HG03442 (cell line): ENCODE measurements at regions not wholly inside any gene's neighbourhood (a gene's known extent, or its start where the extent isn't known, plus 50 kb on each side); places are given as distances from the start of the nearest gene placed in this dataset.

Experiments used
- ATAC-seq: cut with Tn5 transposase; IDR thresholded peaks from one replicate; pipeline ENCODE4 v1.9.1; 2021; ENCODE audit warnings: mild to moderate bottlenecking, moderate library complexity; ENCODE audit not compliant: unreplicated experiment

DNA sequence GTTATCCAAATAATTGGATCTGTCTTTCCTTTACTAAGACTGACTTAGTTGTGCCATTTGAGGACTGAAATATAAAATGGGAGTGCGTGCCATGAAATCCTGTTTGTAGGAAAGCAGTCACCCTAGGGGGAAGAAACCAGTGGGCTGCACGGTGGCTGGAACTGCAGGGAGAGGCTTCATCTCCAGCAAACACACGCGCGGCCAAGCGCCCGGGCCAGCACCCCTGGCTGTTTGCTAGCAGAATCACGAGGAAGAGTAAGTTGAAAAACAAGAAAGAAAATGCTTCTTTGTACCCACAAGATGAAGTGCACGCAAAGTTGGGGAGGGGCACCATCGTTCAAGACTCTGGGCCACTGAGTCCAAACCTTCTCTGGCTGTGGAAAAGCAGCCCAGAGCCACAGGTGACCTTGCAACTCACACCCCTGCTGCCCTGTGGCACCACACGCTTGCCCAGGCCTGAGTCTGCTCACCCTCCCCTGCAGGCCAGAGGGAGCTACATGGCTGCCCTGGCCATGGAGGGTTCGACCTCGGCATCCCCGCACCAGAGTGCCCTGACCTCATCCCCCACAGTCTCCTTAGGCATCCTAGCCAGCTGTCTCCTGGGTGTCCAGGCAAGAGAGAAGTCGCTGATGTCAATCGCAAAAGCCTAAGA, 55.2 kb downstream of the IRX2 start:
- ATAC-seq: no peak

DNA sequence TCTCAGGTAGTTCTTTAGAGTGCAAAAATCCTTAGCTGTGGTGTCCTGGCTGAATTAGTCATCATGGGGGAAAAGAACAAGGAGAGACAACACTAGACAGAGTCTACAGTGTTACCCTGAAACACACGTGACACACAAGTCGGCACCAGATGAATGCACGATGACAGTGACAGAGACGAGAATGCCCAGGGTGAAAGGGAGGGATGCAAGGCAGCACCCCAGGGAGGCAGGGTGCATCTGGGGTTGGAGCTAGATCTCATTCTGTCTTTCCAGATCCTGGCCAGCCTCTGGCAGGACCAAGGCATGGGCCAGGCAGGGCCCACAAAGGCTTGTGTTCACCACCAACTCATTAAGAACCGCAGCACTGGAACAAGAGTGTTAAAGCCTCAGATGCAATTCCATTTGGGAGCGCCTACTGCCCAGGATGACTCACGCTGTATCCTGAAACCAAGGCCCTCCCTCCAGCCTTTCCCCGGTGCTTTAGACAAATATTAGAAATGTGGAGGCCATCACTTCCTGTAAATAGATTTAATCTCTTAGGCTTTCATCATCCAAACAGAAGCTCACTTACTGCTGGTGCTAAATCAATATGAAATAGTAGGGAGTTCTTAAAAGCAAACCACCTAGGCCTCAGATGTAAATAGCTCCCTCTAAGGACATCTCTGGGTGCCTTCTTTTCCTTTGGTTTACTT, 56.1 kb downstream of the IRX2 start:
- ATAC-seq: no peak

DNA sequence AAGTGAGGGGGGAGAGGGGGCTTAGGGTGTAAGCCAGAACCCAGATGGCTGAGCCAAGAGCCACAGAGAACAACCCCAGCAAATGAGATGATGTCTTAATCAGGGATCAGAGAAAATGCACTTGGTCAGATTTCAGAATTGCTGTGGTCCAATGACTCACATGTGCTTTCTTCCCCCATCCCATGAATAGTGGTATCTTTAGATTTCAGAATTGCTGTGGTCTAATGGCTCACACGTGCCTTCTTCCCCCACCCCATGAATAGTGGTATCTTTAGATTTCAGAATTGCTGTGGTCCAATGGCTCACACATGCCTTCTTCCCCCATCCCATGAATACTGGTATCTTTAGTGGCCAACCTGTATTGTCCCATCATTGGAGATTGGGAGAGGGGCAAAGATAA, 59.9 kb downstream of the IRX2 start:
- no peak for ATAC-seq

DNA sequence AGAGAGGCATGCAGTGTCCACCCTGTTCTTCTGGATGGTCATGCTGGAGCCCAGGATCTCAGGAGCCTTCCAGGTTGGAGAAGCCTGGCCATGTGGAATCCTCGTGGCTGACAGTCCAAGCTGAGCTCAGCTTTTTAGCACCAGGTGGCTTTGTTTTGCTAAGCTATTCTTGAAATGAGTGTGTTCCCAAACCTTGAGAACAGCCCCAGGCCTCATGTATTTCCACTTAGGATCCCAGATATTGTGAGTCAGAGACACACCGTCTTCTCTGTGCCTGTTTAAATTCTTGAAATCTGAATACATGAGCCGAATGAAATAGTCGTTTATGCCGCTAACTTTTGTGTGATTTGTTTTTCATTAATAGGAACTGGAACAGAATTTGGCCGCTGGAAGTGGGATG, 61.2 kb downstream of the IRX2 start:
- no peak for ATAC-seq

DNA sequence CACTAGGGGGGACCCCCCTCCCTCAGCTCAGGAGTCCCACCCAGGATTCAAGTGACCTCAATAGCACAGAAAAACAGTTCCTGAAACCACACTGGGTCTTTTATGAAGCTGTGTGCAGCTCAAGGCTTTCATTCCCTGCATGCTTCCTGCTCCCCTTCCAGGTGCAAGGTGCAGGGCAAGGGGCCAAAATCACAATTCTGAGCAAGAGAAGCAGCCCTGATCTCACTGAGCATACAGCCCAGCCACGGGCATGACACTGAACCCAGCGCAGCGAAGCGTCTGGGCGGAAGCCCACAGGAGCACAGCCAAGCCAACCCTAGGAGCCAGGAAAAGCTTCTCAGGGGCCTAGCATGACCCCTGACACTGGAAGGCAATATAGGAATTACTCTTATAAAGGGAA, 62.9 kb downstream of the IRX2 start:
- no peak for ATAC-seq

DNA sequence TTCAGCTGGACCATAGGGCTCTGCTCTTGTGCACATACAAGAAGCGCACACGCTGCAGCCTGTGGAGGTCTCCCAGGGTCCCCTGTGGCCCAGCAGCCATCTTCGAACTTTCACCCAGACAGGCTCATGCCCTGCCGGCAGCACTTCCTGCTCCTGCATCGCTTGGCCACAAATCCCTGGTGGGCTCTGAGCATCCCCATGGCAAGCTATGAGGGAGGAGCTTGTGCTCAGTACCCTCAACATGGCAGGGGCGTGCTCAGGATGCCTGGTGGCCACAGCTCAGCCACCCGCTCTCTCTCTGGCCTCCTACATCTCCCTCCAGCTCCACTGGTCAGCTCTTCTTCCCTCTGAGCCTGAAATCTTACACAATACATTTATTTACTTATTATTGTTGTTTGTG, 63.7 kb downstream of the IRX2 start:
- ATAC-seq: no peak

DNA sequence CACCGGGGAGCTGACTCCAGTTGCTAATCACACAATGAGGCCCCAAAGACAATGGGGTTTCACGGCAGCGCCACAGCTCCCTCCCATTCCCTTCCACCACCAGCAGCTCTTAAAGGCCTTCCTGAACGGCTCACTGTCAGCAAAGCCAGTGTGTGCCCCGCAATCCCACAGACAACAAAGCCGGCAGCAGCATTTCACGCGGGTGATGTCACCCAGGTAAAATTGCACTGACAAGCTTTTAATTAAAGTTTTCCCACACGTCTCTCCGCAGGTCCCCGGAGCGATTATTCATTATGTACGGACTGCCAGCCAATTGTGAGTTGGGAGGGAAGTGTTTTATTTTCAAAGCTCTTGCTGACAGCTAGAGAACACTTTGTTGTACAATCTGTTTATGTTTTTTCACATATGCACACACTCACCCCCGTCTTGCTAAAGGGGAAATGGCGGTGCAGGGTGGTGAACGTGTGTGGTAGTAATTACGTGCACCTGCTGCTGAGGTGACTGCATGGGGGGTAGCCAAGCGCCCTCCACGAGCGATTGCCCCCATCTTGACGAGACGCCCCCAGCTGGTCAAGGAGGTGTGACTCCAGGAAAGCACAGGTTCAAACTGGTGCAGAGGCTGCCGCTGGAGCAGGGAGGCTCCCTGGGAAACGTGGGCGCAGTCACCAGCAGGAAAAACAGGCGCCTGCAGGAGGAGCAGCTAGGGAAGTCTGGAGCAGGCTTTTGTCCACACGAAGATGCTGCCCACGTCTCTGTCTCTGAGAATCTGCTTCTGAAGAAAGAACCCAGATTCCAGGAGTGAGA, 65.0 kb downstream of the IRX2 start:
- ATAC-seq: no peak

DNA sequence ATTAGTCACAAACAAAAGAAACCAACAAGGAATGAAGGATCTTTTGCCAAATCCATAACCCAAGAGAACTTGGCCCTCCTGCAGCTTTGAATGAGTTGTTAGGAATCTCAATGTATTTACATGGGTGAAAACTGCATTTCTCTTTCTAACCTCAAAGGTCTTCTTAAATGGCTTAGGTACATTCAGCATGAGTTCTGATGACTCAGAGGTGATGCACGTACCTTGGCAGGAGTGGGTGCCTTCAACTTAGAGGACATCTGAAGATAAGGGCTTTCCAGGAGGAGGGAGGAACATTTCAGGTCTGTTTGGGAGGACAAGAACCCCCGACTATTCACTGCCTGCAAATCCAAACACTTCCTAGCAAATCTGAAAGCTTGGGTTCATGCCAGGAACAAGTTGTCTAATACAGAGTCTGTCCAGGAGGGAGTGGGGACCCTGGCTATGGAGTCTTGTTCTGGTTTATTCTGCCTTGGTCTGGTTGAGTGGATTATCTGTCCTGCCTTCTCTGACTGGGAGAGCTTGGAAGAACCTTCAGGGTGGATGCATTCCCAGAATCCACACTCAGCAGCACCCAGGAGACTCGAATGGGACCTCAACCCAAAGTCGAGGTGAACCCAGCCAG, 65.7 kb downstream of the IRX2 start:
- no peak for ATAC-seq

DNA sequence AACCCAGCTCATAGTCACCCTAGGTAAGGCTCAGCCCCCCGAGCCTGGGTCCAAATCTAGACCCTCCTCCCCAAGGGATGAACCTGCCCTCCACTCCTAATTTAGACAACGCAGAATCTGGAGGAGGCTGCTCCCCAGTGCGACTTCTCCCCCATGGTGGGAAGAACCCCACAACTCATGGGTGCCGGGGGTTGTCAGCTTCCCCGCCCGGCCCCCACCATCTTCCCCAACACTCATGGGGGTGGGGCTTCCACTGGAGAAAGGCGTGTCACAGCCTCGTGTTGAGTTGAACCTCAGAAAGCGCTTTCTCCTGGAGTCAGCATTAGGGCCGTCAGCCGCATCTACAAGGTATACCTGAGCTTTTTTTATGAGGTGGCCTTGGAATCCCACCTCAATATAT, 66.9 kb downstream of the IRX2 start:
- ATAC-seq: no peak

DNA sequence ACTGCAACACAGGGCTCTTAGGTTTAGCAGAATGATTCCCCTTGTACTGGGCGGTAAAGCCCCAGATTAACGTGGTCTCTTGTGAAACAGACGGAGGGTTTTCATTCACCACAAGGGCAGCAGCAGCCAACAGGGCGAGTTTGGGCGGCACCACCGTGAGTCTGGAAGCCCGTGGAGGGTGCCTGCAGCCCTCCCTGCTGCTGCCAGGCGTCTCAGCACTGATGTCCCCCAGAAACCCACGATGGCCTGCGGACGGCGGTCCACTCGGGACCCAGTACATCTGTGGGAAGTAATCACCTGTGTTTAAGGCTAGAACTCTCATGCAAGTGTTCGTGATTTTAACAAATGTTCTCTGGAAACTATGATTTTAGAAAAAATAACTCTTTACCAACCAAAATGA, 67.8 kb downstream of the IRX2 start:
- ATAC-seq: no peak

DNA sequence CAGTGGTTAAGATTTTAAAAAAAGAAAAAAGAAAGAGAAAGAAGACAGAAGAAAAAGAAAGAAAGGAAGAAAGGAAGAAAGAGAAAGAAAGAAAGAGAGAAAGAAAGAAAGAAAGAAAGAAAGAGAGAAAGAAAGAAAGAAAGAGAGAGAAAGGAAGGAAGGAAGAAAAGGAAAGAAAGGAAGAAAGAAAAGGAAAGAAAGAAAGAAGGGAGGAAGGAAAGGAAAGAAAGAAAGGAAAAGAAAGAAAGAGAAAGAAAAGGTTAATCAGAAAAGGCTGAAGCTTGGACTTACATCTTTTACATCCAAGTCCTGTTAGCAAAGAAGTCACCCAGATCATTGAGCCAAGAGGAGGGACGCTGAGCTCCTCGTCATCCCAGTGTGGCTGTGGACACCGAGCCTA, 70.0 kb downstream of the IRX2 start:
- ATAC-seq: no peak

DNA sequence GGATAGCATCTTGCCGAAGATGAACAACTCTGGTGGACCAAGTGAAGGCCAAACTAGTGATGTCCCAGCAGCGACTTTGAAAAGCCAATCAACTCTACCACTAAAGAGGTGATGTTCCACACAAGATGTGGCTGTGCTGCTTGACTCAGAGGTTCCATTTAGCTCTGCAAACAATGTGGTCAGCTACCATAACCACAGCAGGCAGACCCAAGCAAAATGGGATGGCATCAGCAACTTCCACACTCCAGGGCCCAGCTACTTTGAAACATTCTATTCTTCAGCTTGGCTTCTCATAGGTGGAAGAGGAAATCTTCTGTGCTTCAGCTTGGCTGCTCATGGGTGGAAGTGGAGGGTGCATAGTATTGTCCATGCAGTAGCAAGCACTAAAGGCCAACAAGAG, 70.5 kb downstream of the IRX2 start:
- no peak for ATAC-seq

DNA sequence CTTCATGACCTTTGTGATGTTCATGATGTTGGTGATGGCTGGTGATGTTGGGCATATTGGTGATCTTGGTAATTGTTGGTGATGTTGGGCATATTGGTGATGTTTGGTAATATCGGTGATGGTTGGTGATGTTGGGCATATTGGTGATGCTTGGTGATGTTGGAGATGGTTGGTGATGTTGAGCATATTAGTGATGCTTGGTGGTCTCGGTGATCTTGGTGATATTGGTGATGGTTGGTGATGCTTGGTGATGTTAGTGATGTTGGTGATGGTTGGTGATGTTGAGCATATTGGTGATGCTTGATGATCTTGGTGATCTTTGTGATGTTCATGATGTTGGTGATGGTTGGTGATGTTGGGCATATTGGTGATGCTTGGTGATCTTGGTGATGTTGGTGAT, 73.8 kb downstream of the IRX2 start:
- no peak for ATAC-seq

DNA sequence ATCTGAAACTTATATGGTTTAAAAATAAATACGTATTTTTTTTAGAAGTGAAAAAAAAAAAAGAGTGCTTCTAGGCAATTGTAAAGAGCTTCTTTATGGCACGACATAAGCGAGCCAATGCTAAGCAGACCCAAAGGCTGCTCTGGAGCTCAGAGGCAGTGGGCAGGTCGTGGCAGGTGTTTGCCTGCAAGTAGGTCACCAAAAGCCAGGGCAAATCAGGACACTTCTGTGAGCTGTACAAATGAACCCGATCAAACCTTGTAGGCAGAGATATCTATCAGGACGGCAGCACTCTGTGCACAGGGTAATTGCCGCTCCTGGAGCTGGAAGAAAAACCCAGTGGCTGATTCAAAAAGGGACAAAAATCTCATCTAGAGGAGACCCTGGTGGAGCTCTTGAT, 75.9 kb downstream of the IRX2 start:
- no peak for ATAC-seq

DNA sequence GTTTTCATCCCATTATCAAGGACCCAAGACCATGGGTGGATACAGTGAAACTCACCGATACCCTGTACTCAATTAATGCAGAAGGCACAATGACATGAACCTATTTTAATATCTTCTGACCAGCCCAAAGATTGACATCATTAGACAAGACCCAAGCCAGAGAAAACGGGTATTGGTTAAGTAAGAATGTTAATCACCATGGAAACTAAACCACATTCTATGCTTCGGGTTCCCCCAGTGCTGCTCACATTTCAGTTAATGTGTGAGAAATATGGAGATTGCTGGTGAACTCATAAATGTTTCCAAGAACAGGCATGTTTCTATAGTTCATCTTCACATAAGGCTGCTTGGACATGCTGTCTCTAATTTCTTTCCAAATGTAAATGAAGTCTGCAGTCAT, 77.0 kb downstream of the IRX2 start:
- no peak for ATAC-seq

DNA sequence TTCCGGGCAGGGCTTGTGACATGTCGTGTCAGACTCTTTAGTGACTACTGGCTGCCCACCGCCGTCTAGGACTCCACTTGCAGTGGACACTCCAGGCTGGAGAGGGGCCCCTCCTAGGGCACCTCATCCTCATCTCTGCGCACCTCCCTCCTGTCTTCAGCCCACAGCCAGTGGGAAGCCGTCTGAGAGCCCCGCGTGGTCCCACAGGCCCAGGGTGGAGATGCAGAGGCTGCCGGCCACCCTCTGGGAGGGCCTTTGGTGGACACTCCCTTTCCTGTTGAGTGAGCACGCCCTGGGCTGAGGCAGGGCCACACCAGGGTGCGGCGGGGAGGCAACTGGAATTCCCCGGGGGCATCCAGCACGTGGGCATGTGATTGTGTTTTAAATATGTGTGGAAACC, 80.5 kb downstream of the IRX2 start:
- no peak for ATAC-seq

DNA sequence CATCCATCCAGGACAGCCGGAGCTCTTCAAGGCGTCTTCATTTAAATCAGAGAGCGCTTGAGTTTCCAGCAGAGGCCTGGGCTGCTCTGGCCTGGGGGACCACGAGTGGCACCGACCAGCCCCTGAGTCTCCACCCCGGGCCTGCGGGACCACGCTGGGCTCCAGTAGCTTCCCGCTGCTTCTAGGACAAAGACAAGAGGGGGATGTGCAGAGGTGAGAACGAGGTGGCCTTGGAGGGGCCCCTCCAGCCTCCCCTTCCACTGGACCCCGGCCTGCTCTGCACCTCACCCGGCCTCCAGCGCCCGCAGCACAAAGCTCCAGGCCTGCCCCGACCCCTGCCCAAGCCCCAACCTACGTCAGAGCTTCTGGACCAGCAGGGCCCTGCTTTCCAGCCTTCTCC, 81.6 kb downstream of the IRX2 start:
- ATAC-seq: no peak

DNA sequence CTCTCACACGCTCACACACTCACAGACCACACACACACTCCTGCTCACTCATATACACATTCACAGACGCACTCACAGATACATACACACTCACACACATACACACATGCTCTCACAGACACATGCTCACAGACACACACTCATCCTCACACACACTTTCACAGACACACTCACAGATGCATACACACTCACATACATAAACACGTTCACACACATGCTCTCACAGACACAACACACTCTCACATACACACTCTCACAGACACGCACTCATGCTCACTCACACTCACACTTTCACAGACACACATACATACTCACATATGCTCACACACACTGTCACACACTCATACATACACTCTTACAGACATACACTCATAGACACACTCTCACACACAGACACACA, 82.2 kb downstream of the IRX2 start:
- ATAC-seq: no peak

DNA sequence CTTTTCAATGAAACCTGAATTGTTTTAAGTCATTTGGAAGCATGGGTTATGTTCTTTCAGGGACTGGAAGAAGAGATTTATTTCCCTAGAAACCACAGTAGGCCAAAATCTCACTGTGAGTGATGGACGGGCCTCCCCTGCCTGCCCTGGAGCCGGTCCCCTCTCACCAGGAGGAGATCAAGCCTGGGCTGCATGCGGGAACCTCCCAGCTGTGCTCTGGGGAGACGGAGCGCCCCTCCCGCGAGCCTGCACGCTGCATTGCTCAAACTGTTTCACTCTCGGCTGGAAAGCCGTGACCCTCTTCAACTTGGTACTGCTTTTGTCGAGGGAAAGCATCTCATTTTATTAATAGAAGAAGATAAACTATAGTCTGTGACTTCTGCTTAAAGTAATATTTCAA, 85.4 kb downstream of the IRX2 start:
- ATAC-seq: no peak

DNA sequence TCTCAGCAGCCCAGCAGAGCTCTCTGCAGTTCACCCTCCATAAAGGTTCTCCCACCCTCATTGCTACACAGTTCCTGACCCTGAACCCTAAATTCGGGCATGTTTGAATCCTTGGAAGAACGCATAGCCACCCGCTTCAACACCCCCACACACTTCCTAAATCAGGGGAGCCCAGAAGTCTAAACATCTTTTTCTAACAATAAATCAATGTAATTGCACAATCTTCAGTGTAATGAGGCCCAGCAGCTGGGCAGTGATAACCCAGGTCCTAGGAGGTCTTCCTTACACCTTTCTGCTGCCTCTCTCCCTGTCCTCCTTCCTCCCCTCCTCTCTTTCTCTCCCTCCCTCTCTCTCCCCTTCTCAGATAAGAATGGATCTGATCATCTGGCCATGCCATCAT, 88.0 kb downstream of the IRX2 start:
- ATAC-seq: no peak

DNA sequence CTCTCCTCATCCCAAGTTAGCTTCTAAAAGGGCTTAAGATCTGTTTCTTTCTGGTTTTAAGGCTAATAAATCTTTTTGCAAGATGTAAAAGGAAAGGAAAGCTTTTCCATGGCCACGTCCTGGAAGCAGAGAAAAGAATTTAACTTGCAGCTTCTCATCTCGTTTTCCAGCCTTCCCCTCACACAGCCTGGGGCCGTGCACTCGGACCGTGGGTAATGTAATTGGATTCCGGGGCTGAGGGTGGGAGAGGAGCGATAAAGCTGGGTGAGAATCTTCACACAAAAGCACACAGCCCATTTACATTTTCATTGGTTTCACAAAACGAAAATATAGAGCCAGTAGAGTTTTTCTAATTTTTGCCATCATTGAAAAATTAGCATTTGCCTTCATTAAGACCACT, 91.2 kb downstream of the IRX2 start:
- no peak for ATAC-seq
